H9 (cell line): ENCODE measurements at regions not wholly inside any gene's neighbourhood (a gene's known extent, or its start where the extent isn't known, plus 50 kb on each side); places are given as distances from the start of the nearest gene placed in this dataset.

Experiments
- DNase-seq: peaks from one replicate; pipeline ENCODE4 v3.0.0-alpha.2; 2017
- H2AFZ ChIP-seq: one replicate; pipeline ENCODE4 v1.6.1; 2013; ENCODE audit warnings: mild to moderate bottlenecking, low read length, control low read depth, moderate library complexity
- H2AK5ac ChIP-seq: 2 replicates; pipeline ENCODE4 v1.6.1; 2013; ENCODE audit warnings: low read length, control low read depth, mixed read lengths; ENCODE audit not compliant: insufficient read length
- H2BK120ac ChIP-seq: one replicate; pipeline ENCODE4 v1.6.1; 2013; ENCODE audit warnings: low read depth, mild to moderate bottlenecking, low read length, control low read depth, inconsistent platforms; ENCODE audit not compliant: poor library complexity, severe bottlenecking
- H2BK12ac ChIP-seq: 2 replicates; pipeline ENCODE4 v1.6.1; 2013; ENCODE audit warnings: low read length, control low read depth, mixed read lengths, low read depth; ENCODE audit not compliant: insufficient read length
- H2BK15ac ChIP-seq: 2 replicates; pipeline ENCODE4 v1.6.1; 2013; ENCODE audit warnings: low read depth, low read length, control low read depth
- H2BK20ac ChIP-seq: one replicate; pipeline ENCODE4 v1.6.1; 2013; ENCODE audit warnings: low read depth, mild to moderate bottlenecking, low read length, control low read depth, inconsistent platforms; ENCODE audit not compliant: poor library complexity, severe bottlenecking
- H2BK5ac ChIP-seq: 2 replicates; pipeline ENCODE4 v1.6.1; 2013; ENCODE audit warnings: low read length, control low read depth, mixed read lengths; ENCODE audit not compliant: insufficient read length
- H3K14ac ChIP-seq: 2 replicates; pipeline ENCODE4 v1.6.1; 2013; ENCODE audit warnings: low read length, control low read depth; ENCODE audit not compliant: insufficient read depth
- H3K18ac ChIP-seq: 2 replicates; pipeline ENCODE4 v1.6.1; 2013; ENCODE audit warnings: low read depth, mild to moderate bottlenecking, mixed read lengths, low read length, control low read depth; ENCODE audit not compliant: insufficient read length
- H3K23ac ChIP-seq: 2 replicates; pipeline ENCODE4 v1.6.1; 2013; ENCODE audit warnings: low read length, control low read depth, mixed read lengths, low read depth; ENCODE audit not compliant: insufficient read length
- H3K23me2 ChIP-seq: 2 replicates; pipeline ENCODE4 v1.6.1; 2013; ENCODE audit warnings: low read depth, mild to moderate bottlenecking, mixed read lengths, low read length, control low read depth; ENCODE audit not compliant: insufficient read length, poor library complexity, severe bottlenecking
- H3K27ac ChIP-seq: 2 replicates; pipeline ENCODE4 v1.5.1; 2013; ENCODE audit warnings: low read length, control low read depth, mixed read lengths, low read depth; ENCODE audit not compliant: insufficient read length
- H3K27me3 ChIP-seq: 2 replicates; pipeline ENCODE4 v1.6.1; 2013; ENCODE audit warnings: low read length, control low read depth, inconsistent platforms; ENCODE audit not compliant: insufficient read depth
- H3K4ac ChIP-seq: 2 replicates; pipeline ENCODE4 v1.6.1; 2013; ENCODE audit warnings: low read depth, mild to moderate bottlenecking, control low read depth, inconsistent platforms, low read length, moderate library complexity
- H3K4me1 ChIP-seq: 2 replicates; pipeline ENCODE4 v1.6.1; 2013; ENCODE audit warnings: low read length, control low read depth, inconsistent platforms; ENCODE audit not compliant: insufficient read depth
- H3K4me2 ChIP-seq: 2 replicates; pipeline ENCODE4 v1.6.1; 2013; ENCODE audit warnings: low read length, control low read depth, mixed read lengths; ENCODE audit not compliant: insufficient read length, insufficient read depth
- H3K56ac ChIP-seq: 2 replicates; pipeline ENCODE4 v1.6.1; 2013; ENCODE audit warnings: low read depth, mild to moderate bottlenecking, mixed read lengths, low read length, control low read depth; ENCODE audit not compliant: insufficient read length
- H3K79me1 ChIP-seq: 2 replicates; pipeline ENCODE4 v1.6.1; 2013; ENCODE audit warnings: low read depth, mild to moderate bottlenecking, moderate library complexity, low read length, control low read depth, inconsistent platforms; ENCODE audit not compliant: insufficient read depth, poor library complexity, severe bottlenecking
- H3K79me2 ChIP-seq: 2 replicates; pipeline ENCODE4 v1.6.1; 2013; ENCODE audit warnings: low read length, control low read depth, inconsistent platforms; ENCODE audit not compliant: insufficient read depth
- H3K9ac ChIP-seq: 2 replicates; pipeline ENCODE4 v1.6.1; 2013; ENCODE audit warnings: low read length, control low read depth, mixed read lengths; ENCODE audit not compliant: insufficient read length; ENCODE audit errors: extremely low read depth
- H3K9me3 ChIP-seq: one replicate; pipeline ENCODE4 v1.6.1; 2013; ENCODE audit warnings: low read depth, low read length, inconsistent platforms; ENCODE audit not compliant: control insufficient read depth
- H3T11ph ChIP-seq: one replicate; pipeline ENCODE4 v1.6.1; 2013; ENCODE audit warnings: mild to moderate bottlenecking, low read length, control low read depth, inconsistent platforms
- H4K20me1 ChIP-seq: one replicate; pipeline ENCODE4 v1.6.1; 2013; ENCODE audit not compliant: control insufficient read depth, insufficient read length, insufficient read depth
- H4K5ac ChIP-seq: 2 replicates; pipeline ENCODE4 v1.6.1; 2013; ENCODE audit warnings: low read depth, mild to moderate bottlenecking, mixed read lengths, low read length, control low read depth; ENCODE audit not compliant: insufficient read length
- H4K8ac ChIP-seq: replicated peaks from 2 replicates; pipeline ENCODE4 v1.6.1; 2013; ENCODE audit warnings: low read length, control low read depth, mixed read lengths, low read depth; ENCODE audit not compliant: insufficient read length
- H4K91ac ChIP-seq: 2 replicates; pipeline ENCODE4 v1.6.1; 2013; ENCODE audit warnings: low read depth, mild to moderate bottlenecking, moderate library complexity, mixed read lengths, low read length, control low read depth; ENCODE audit not compliant: insufficient read length
- H3K27ac Mint-ChIP-seq, 3 experiments: 2 replicates in 2 of 3; 3 replicates in 1 of 3; pipeline ENCODE4 v1.8.0; 2020 to 2021; ENCODE audit warnings: mixed read lengths in 3 of 3, mild to moderate bottlenecking in 1 of 3, moderate library complexity in 1 of 3
- H3K27me3 Mint-ChIP-seq: 2 replicates; pipeline ENCODE4 v1.8.0; 2021; ENCODE audit warnings: low read depth, mild to moderate bottlenecking, moderate library complexity, mixed read lengths
- H3K36me3 Mint-ChIP-seq, 3 experiments: 2 replicates in 2 of 3; 3 replicates in 1 of 3; pipeline ENCODE4 v1.8.0; 2020 to 2021; ENCODE audit warnings: low read depth in 3 of 3, mixed read lengths in 3 of 3; ENCODE audit not compliant: insufficient read depth in 1 of 3
- H3K4me1 Mint-ChIP-seq, 2 experiments: 2 replicates each; pipeline ENCODE4 v1.8.0; 2020; ENCODE audit warnings: mixed read lengths in 2 of 2
- H3K4me3 Mint-ChIP-seq, 2 experiments: 2 replicates in 1 of 2; 3 replicates in 1 of 2; pipeline ENCODE4 v1.8.0; 2020 to 2021; ENCODE audit warnings: mild to moderate bottlenecking in 2 of 2, mixed read lengths in 2 of 2, moderate library complexity in 1 of 2
- H3K9me3 Mint-ChIP-seq, 2 experiments: 2 replicates in 1 of 2; 3 replicates in 1 of 2; pipeline ENCODE4 v1.8.0; 2020; ENCODE audit warnings: mild to moderate bottlenecking in 2 of 2, mixed read lengths in 2 of 2, moderate library complexity in 1 of 2
- WGBS: extraction: QIAGEN DNeasy Blood & Tissue Kit; methylation state at CpG from one replicate; pipeline ENCODE4 v1.1.7; 2013; ENCODE audit warnings: missing lambda C conversion rate, low lambda C conversion rate, mixed read lengths; ENCODE audit not compliant: insufficient read length; ENCODE audit errors: extremely low coverage; 5-methylcytosine and 5-hydroxymethylcytosine counted together
- TF ChIP-seq, protein P1 (sequence below): fragments of 200-600 bp; sonication (generic); conservative IDR thresholded peaks from 3 replicates; pipeline ENCODE4 v1.8.0; 2021; ENCODE audit warnings: antibody characterized with exemption, mild to moderate bottlenecking

- H3K79me2 ChIP-seq, result no peaks in the 10 kb centered on the region
- no peak overlapping the region for H3T11ph ChIP-seq
- H3K23ac ChIP-seq, result no peak overlapping the region
- no peak overlapping the region for H3K9ac ChIP-seq
- H3K27me3 ChIP-seq, result no peaks in the 10 kb centered on the region
- no peaks in the 10 kb centered on the region; a peak in 1 of 5 replicates for H3K9me3 Mint-ChIP-seq
- WGBS, result no CpG with 5 or more reads among the region's 7 CpGs
- H2AFZ ChIP-seq, result no peak overlapping the region
- no peak for DNase-seq
- no peak overlapping the region for H3K4me2 ChIP-seq
- TF ChIP-seq, protein P1, sequence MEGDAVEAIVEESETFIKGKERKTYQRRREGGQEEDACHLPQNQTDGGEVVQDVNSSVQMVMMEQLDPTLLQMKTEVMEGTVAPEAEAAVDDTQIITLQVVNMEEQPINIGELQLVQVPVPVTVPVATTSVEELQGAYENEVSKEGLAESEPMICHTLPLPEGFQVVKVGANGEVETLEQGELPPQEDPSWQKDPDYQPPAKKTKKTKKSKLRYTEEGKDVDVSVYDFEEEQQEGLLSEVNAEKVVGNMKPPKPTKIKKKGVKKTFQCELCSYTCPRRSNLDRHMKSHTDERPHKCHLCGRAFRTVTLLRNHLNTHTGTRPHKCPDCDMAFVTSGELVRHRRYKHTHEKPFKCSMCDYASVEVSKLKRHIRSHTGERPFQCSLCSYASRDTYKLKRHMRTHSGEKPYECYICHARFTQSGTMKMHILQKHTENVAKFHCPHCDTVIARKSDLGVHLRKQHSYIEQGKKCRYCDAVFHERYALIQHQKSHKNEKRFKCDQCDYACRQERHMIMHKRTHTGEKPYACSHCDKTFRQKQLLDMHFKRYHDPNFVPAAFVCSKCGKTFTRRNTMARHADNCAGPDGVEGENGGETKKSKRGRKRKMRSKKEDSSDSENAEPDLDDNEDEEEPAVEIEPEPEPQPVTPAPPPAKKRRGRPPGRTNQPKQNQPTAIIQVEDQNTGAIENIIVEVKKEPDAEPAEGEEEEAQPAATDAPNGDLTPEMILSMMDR, result no peak
- no peak overlapping the region for H3K27ac ChIP-seq
- H4K91ac ChIP-seq, result no peak overlapping the region
- no peak overlapping the region for H4K5ac ChIP-seq
- no peak overlapping the region for H2BK12ac ChIP-seq
- no peaks in the 10 kb centered on the region for H4K20me1 ChIP-seq
- peaks cover 0 to 2% (median 0%) of the 10 kb centered on the region in 3 experiments; a peak in 1 of 7 replicates for H3K36me3 Mint-ChIP-seq
- no peak overlapping the region for H2BK5ac ChIP-seq
- no peak overlapping the region for H3K4me3 Mint-ChIP-seq
- no peak overlapping the region for H2BK20ac ChIP-seq
- no peak overlapping the region for H2BK120ac ChIP-seq
- H3K4me1 Mint-ChIP-seq, result peaks cover 33 to 43% of the 10 kb centered on the region in 2 experiments
- H2AK5ac ChIP-seq, result no peak overlapping the region
- H3K18ac ChIP-seq, result no peak overlapping the region
- H3K27me3 Mint-ChIP-seq, result peaks cover 8% of the 10 kb centered on the region
- no peak overlapping the region for H2BK15ac ChIP-seq
- H3K79me1 ChIP-seq, result no peaks in the 10 kb centered on the region
- no peak overlapping the region for H3K27ac Mint-ChIP-seq
- no peaks in the 10 kb centered on the region for H3K9me3 ChIP-seq
- no peak overlapping the region for H3K4ac ChIP-seq
- no peak overlapping the region for H3K14ac ChIP-seq
- H3K23me2 ChIP-seq, result no peaks in the 10 kb centered on the region
- no peak overlapping the region for H4K8ac ChIP-seq
- H3K56ac ChIP-seq, result no peak overlapping the region
- no peaks in the 10 kb centered on the region; the same call in 1 of the 2 replicates for H3K4me1 ChIP-seq
These were observed 186.0 kb upstream of the MKI67 start for GRCh38 chr10:128312250-128312649.
